DOHH2 (cell line): ENCODE measurements at regions not wholly inside any gene's neighbourhood (a gene's known extent, or its start where the extent isn't known, plus 50 kb on each side); places are given as distances from the start of the nearest gene placed in this dataset.

ENCODE experiments used
- EZH2phosphoT487 ChIP-seq: fragments of 200-600 bp; sonication (generic); IDR thresholded peaks from 2 replicates; pipeline ENCODE4 v1.6.1; 2017; ENCODE audit warnings: borderline replicate concordance, mild to moderate bottlenecking, antibody characterized with exemption, low read length, moderate library complexity, mixed read lengths
- TF ChIP-seq, protein P1 (sequence below): fragments of 200-600 bp; sonication (generic); IDR thresholded peaks from one replicate; pipeline ENCODE4 v1.5.1; 2014; ENCODE audit warnings: antibody characterized with exemption, mild to moderate bottlenecking, low read depth, low read length; ENCODE audit not compliant: poor library complexity, severe bottlenecking

DNA sequence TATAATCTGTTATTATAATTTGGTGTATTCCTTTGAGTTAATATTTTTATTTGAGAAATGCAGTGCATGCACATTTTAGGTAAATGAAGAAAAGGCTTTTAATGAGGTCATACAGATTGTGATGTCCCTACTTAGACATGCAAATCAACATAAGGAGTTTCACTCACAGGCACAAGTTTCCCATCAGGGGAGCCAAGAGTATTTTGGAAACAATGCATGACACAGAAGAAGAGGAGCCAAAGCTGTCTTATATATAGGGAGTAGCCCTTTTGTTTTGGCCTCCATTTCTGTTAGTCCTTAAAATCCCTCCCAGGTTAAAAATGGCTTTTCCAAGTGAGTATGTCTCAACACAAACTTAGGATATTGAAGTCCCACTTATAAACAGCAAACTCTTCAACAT, 703.4 kb upstream of the ANKRD30A start:
- TF ChIP-seq, protein P1, sequence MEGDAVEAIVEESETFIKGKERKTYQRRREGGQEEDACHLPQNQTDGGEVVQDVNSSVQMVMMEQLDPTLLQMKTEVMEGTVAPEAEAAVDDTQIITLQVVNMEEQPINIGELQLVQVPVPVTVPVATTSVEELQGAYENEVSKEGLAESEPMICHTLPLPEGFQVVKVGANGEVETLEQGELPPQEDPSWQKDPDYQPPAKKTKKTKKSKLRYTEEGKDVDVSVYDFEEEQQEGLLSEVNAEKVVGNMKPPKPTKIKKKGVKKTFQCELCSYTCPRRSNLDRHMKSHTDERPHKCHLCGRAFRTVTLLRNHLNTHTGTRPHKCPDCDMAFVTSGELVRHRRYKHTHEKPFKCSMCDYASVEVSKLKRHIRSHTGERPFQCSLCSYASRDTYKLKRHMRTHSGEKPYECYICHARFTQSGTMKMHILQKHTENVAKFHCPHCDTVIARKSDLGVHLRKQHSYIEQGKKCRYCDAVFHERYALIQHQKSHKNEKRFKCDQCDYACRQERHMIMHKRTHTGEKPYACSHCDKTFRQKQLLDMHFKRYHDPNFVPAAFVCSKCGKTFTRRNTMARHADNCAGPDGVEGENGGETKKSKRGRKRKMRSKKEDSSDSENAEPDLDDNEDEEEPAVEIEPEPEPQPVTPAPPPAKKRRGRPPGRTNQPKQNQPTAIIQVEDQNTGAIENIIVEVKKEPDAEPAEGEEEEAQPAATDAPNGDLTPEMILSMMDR: no peak
- no peak for TF ChIP-seq EZH2phosphoT487
